Osteoblast (primary cell): ENCODE measurements at regions not wholly inside any gene's neighbourhood (a gene's known extent, or its start where the extent isn't known, plus 50 kb on each side); places are given as distances from the start of the nearest gene placed in this dataset.

Source experiments
- DNase-seq: peaks from one replicate; pipeline ENCODE4 v3.0.0; 2011; ENCODE audit warnings: low spot score, mixed read lengths; ENCODE audit not compliant: insufficient read length; ENCODE audit errors: missing footprints
- H2AFZ ChIP-seq: 2 replicates; pipeline ENCODE4 v1.6.0; 2011; ENCODE audit warnings: mild to moderate bottlenecking, low read length
- H3K27ac ChIP-seq: 2 replicates; pipeline ENCODE4 v1.5.1; 2011; ENCODE audit warnings: mild to moderate bottlenecking, low read depth, low read length, moderate library complexity
- H3K27me3 ChIP-seq: 2 replicates; pipeline ENCODE4 v1.6.0; 2012; ENCODE audit warnings: mild to moderate bottlenecking, control low read depth, inconsistent platforms, low read length, moderate library complexity; ENCODE audit not compliant: insufficient read depth
- H3K36me3 ChIP-seq: 2 replicates; pipeline ENCODE4 v1.5.1; 2011; ENCODE audit warnings: mild to moderate bottlenecking, low read length, control low read depth, moderate library complexity; ENCODE audit not compliant: insufficient read depth
- H3K4me1 ChIP-seq: 2 replicates; pipeline ENCODE4 v1.5.1; 2011; ENCODE audit warnings: mild to moderate bottlenecking, low read length, control low read depth, moderate library complexity; ENCODE audit not compliant: insufficient read depth
- H3K4me2 ChIP-seq: 2 replicates; pipeline ENCODE4 v1.6.0; 2011; ENCODE audit warnings: mild to moderate bottlenecking, low read length; ENCODE audit not compliant: insufficient read depth
- H3K4me3 ChIP-seq: fragments of 200-600 bp; sonication (generic); 3 replicates; pipeline ENCODE4 v1.5.1; 2012; ENCODE audit warnings: mild to moderate bottlenecking, low read length, inconsistent platforms; ENCODE audit not compliant: insufficient read depth
- H3K79me2 ChIP-seq: 2 replicates; pipeline ENCODE4 v1.6.0; 2012; ENCODE audit warnings: mild to moderate bottlenecking, low read length, control low read depth, inconsistent platforms; ENCODE audit not compliant: insufficient read depth
- H3K9me3 ChIP-seq: 2 replicates; pipeline ENCODE4 v1.5.1; 2011; ENCODE audit warnings: low read depth, low read length, control low read depth
- H4K20me1 ChIP-seq: 2 replicates; pipeline ENCODE4 v1.6.0; 2012; ENCODE audit warnings: mild to moderate bottlenecking, low read length, control low read depth; ENCODE audit not compliant: insufficient read depth
- CTCF ChIP-seq: IDR thresholded peaks from 2 replicates; pipeline ENCODE4 v1.5.1; 2011; ENCODE audit warnings: mild to moderate bottlenecking, low read depth, low read length, moderate library complexity; ENCODE audit errors: extremely low read depth

- peak overlapping the region; percentile 44 for H3K4me2 ChIP-seq
- no peak for TF ChIP-seq CTCF
- no peak for DNase-seq
- H2AFZ ChIP-seq = no peak overlapping the region
- no peak overlapping the region for H3K27ac ChIP-seq
- no peaks in the 10 kb centered on the region for H3K36me3 ChIP-seq
- no peaks in the 10 kb centered on the region for H3K9me3 ChIP-seq
- no peaks in the 10 kb centered on the region for H3K27me3 ChIP-seq
- no peaks in the 10 kb centered on the region for H3K79me2 ChIP-seq
- no peak overlapping the region for H3K4me3 ChIP-seq
- H4K20me1 ChIP-seq = peaks cover 3% of the 10 kb centered on the region
- peaks cover 46% of the 10 kb centered on the region for H3K4me1 ChIP-seq
Observed at GRCh38 chrX:68938244-68939004, 109.6 kb downstream of the EFNB1 start.

- H3K4me1 ChIP-seq = peaks cover 50% of the 10 kb centered on the region
- H3K27me3 ChIP-seq = peaks cover 3% of the 10 kb centered on the region
- TF ChIP-seq CTCF = no peak
- no peaks in the 10 kb centered on the region for H3K36me3 ChIP-seq
- no peak overlapping the region for H3K4me3 ChIP-seq
- H3K9me3 ChIP-seq = no peaks in the 10 kb centered on the region
- no peak overlapping the region for H2AFZ ChIP-seq
- no peak overlapping the region for H3K27ac ChIP-seq
- DNase-seq = no peak
- H3K79me2 ChIP-seq = no peaks in the 10 kb centered on the region
- H4K20me1 ChIP-seq = peaks cover 3% of the 10 kb centered on the region
- no peak overlapping the region for H3K4me2 ChIP-seq
Observed at GRCh38 chrX:68937581-68937980, 108.8 kb downstream of the EFNB1 start.

- Histone ChIP-seq H3K79me2 (no peaks in the 10 kb centered on the region), H2AFZ (peak overlapping the region; percentile 66), H3K36me3 (no peaks in the 10 kb centered on the region), H3K27me3 (peaks cover 3% of the 10 kb centered on the region), H3K4me2 (peak overlapping the region; percentile 31), H3K4me1 (peaks cover 46% of the 10 kb centered on the region), H3K27ac (peak overlapping the region; percentile 54), H4K20me1 (peaks cover 3% of the 10 kb centered on the region), H3K9me3 (no peaks in the 10 kb centered on the region), H3K4me3 (no peak overlapping the region)
- TF ChIP-seq CTCF = no peak
- DNase-seq = peak; percentile 93
Observed at GRCh38 chrX:68936608-68937007, 107.8 kb downstream of the EFNB1 start.

GRCh38 chrX:68936126-68936525 lies 107.3 kb downstream of the EFNB1 start:
- Histone ChIP-seq H3K4me3 (no peak overlapping the region), H3K4me1 (peaks cover 43% of the 10 kb centered on the region), H3K27me3 (peaks cover 3% of the 10 kb centered on the region), H3K27ac (peak overlapping the region; percentile 54), H3K36me3 (no peaks in the 10 kb centered on the region), H4K20me1 (peaks cover 3% of the 10 kb centered on the region), H3K4me2 (peak overlapping the region; percentile 31), H3K9me3 (no peaks in the 10 kb centered on the region), H2AFZ (peak overlapping the region; percentile 66), H3K79me2 (no peaks in the 10 kb centered on the region)
- no peak for TF ChIP-seq CTCF
- DNase-seq = no peak
